H9 (cell line): ENCODE measurements at regions not wholly inside any gene's neighbourhood (a gene's known extent, or its start where the extent isn't known, plus 50 kb on each side); places are given as distances from the start of the nearest gene placed in this dataset.

Experiments
- DNase-seq: peaks from one replicate; pipeline ENCODE4 v3.0.0-alpha.2; 2017
- H2AFZ ChIP-seq: one replicate; pipeline ENCODE4 v1.6.1; 2013; ENCODE audit warnings: mild to moderate bottlenecking, low read length, control low read depth, moderate library complexity
- H2AK5ac ChIP-seq: 2 replicates; pipeline ENCODE4 v1.6.1; 2013; ENCODE audit warnings: low read length, control low read depth, mixed read lengths; ENCODE audit not compliant: insufficient read length
- H2BK120ac ChIP-seq: one replicate; pipeline ENCODE4 v1.6.1; 2013; ENCODE audit warnings: low read depth, mild to moderate bottlenecking, low read length, control low read depth, inconsistent platforms; ENCODE audit not compliant: poor library complexity, severe bottlenecking
- H2BK12ac ChIP-seq: 2 replicates; pipeline ENCODE4 v1.6.1; 2013; ENCODE audit warnings: low read length, control low read depth, mixed read lengths, low read depth; ENCODE audit not compliant: insufficient read length
- H2BK15ac ChIP-seq: 2 replicates; pipeline ENCODE4 v1.6.1; 2013; ENCODE audit warnings: low read depth, low read length, control low read depth
- H2BK20ac ChIP-seq: one replicate; pipeline ENCODE4 v1.6.1; 2013; ENCODE audit warnings: low read depth, mild to moderate bottlenecking, low read length, control low read depth, inconsistent platforms; ENCODE audit not compliant: poor library complexity, severe bottlenecking
- H2BK5ac ChIP-seq: 2 replicates; pipeline ENCODE4 v1.6.1; 2013; ENCODE audit warnings: low read length, control low read depth, mixed read lengths; ENCODE audit not compliant: insufficient read length
- H3K14ac ChIP-seq: 2 replicates; pipeline ENCODE4 v1.6.1; 2013; ENCODE audit warnings: low read length, control low read depth; ENCODE audit not compliant: insufficient read depth
- H3K18ac ChIP-seq: 2 replicates; pipeline ENCODE4 v1.6.1; 2013; ENCODE audit warnings: low read depth, mild to moderate bottlenecking, mixed read lengths, low read length, control low read depth; ENCODE audit not compliant: insufficient read length
- H3K23ac ChIP-seq: 2 replicates; pipeline ENCODE4 v1.6.1; 2013; ENCODE audit warnings: low read length, control low read depth, mixed read lengths, low read depth; ENCODE audit not compliant: insufficient read length
- H3K23me2 ChIP-seq: 2 replicates; pipeline ENCODE4 v1.6.1; 2013; ENCODE audit warnings: low read depth, mild to moderate bottlenecking, mixed read lengths, low read length, control low read depth; ENCODE audit not compliant: insufficient read length, poor library complexity, severe bottlenecking
- H3K27ac ChIP-seq: 2 replicates; pipeline ENCODE4 v1.5.1; 2013; ENCODE audit warnings: low read length, control low read depth, mixed read lengths, low read depth; ENCODE audit not compliant: insufficient read length
- H3K27me3 ChIP-seq: 2 replicates; pipeline ENCODE4 v1.6.1; 2013; ENCODE audit warnings: low read length, control low read depth, inconsistent platforms; ENCODE audit not compliant: insufficient read depth
- H3K4ac ChIP-seq: 2 replicates; pipeline ENCODE4 v1.6.1; 2013; ENCODE audit warnings: low read depth, mild to moderate bottlenecking, control low read depth, inconsistent platforms, low read length, moderate library complexity
- H3K4me1 ChIP-seq: 2 replicates; pipeline ENCODE4 v1.6.1; 2013; ENCODE audit warnings: low read length, control low read depth, inconsistent platforms; ENCODE audit not compliant: insufficient read depth
- H3K4me2 ChIP-seq: 2 replicates; pipeline ENCODE4 v1.6.1; 2013; ENCODE audit warnings: low read length, control low read depth, mixed read lengths; ENCODE audit not compliant: insufficient read length, insufficient read depth
- H3K56ac ChIP-seq: 2 replicates; pipeline ENCODE4 v1.6.1; 2013; ENCODE audit warnings: low read depth, mild to moderate bottlenecking, mixed read lengths, low read length, control low read depth; ENCODE audit not compliant: insufficient read length
- H3K79me1 ChIP-seq: 2 replicates; pipeline ENCODE4 v1.6.1; 2013; ENCODE audit warnings: low read depth, mild to moderate bottlenecking, moderate library complexity, low read length, control low read depth, inconsistent platforms; ENCODE audit not compliant: insufficient read depth, poor library complexity, severe bottlenecking
- H3K79me2 ChIP-seq: 2 replicates; pipeline ENCODE4 v1.6.1; 2013; ENCODE audit warnings: low read length, control low read depth, inconsistent platforms; ENCODE audit not compliant: insufficient read depth
- H3K9ac ChIP-seq: 2 replicates; pipeline ENCODE4 v1.6.1; 2013; ENCODE audit warnings: low read length, control low read depth, mixed read lengths; ENCODE audit not compliant: insufficient read length; ENCODE audit errors: extremely low read depth
- H3K9me3 ChIP-seq: one replicate; pipeline ENCODE4 v1.6.1; 2013; ENCODE audit warnings: low read depth, low read length, inconsistent platforms; ENCODE audit not compliant: control insufficient read depth
- H3T11ph ChIP-seq: one replicate; pipeline ENCODE4 v1.6.1; 2013; ENCODE audit warnings: mild to moderate bottlenecking, low read length, control low read depth, inconsistent platforms
- H4K20me1 ChIP-seq: one replicate; pipeline ENCODE4 v1.6.1; 2013; ENCODE audit not compliant: control insufficient read depth, insufficient read length, insufficient read depth
- H4K5ac ChIP-seq: 2 replicates; pipeline ENCODE4 v1.6.1; 2013; ENCODE audit warnings: low read depth, mild to moderate bottlenecking, mixed read lengths, low read length, control low read depth; ENCODE audit not compliant: insufficient read length
- H4K8ac ChIP-seq: replicated peaks from 2 replicates; pipeline ENCODE4 v1.6.1; 2013; ENCODE audit warnings: low read length, control low read depth, mixed read lengths, low read depth; ENCODE audit not compliant: insufficient read length
- H4K91ac ChIP-seq: 2 replicates; pipeline ENCODE4 v1.6.1; 2013; ENCODE audit warnings: low read depth, mild to moderate bottlenecking, moderate library complexity, mixed read lengths, low read length, control low read depth; ENCODE audit not compliant: insufficient read length
- H3K27ac Mint-ChIP-seq, 3 experiments: 2 replicates in 2 of 3; 3 replicates in 1 of 3; pipeline ENCODE4 v1.8.0; 2020 to 2021; ENCODE audit warnings: mixed read lengths in 3 of 3, mild to moderate bottlenecking in 1 of 3, moderate library complexity in 1 of 3
- H3K27me3 Mint-ChIP-seq: 2 replicates; pipeline ENCODE4 v1.8.0; 2021; ENCODE audit warnings: low read depth, mild to moderate bottlenecking, moderate library complexity, mixed read lengths
- H3K36me3 Mint-ChIP-seq, 3 experiments: 2 replicates in 2 of 3; 3 replicates in 1 of 3; pipeline ENCODE4 v1.8.0; 2020 to 2021; ENCODE audit warnings: low read depth in 3 of 3, mixed read lengths in 3 of 3; ENCODE audit not compliant: insufficient read depth in 1 of 3
- H3K4me1 Mint-ChIP-seq, 2 experiments: 2 replicates each; pipeline ENCODE4 v1.8.0; 2020; ENCODE audit warnings: mixed read lengths in 2 of 2
- H3K4me3 Mint-ChIP-seq, 2 experiments: 2 replicates in 1 of 2; 3 replicates in 1 of 2; pipeline ENCODE4 v1.8.0; 2020 to 2021; ENCODE audit warnings: mild to moderate bottlenecking in 2 of 2, mixed read lengths in 2 of 2, moderate library complexity in 1 of 2
- H3K9me3 Mint-ChIP-seq, 2 experiments: 2 replicates in 1 of 2; 3 replicates in 1 of 2; pipeline ENCODE4 v1.8.0; 2020; ENCODE audit warnings: mild to moderate bottlenecking in 2 of 2, mixed read lengths in 2 of 2, moderate library complexity in 1 of 2
- WGBS: extraction: QIAGEN DNeasy Blood & Tissue Kit; methylation state at CpG from one replicate; pipeline ENCODE4 v1.1.7; 2013; ENCODE audit warnings: missing lambda C conversion rate, low lambda C conversion rate, mixed read lengths; ENCODE audit not compliant: insufficient read length; ENCODE audit errors: extremely low coverage; 5-methylcytosine and 5-hydroxymethylcytosine counted together
- TF ChIP-seq, protein P1 (sequence below): fragments of 200-600 bp; sonication (generic); conservative IDR thresholded peaks from 3 replicates; pipeline ENCODE4 v1.8.0; 2021; ENCODE audit warnings: antibody characterized with exemption, mild to moderate bottlenecking

- Histone ChIP-seq H3K4me1 (no peaks in the 10 kb centered on the region), H2AK5ac (no peak overlapping the region), H4K8ac (no peak overlapping the region), H2BK5ac (no peak overlapping the region), H3K79me2 (no peaks in the 10 kb centered on the region), H2BK20ac (no peak overlapping the region), H3K56ac (no peak overlapping the region), H2BK12ac (no peak overlapping the region), H3K23ac (no peak overlapping the region), H2AFZ (no peak overlapping the region), H3K9me3 (no peaks in the 10 kb centered on the region), H4K91ac (no peak overlapping the region), H3K27ac (no peak overlapping the region), H3K27me3 (no peaks in the 10 kb centered on the region), H3K4ac (no peak overlapping the region), H3K14ac (no peak overlapping the region), H3T11ph (no peak overlapping the region), H3K79me1 (no peaks in the 10 kb centered on the region), H3K9ac (no peak overlapping the region), H4K5ac (no peak overlapping the region), H2BK120ac (no peak overlapping the region), H2BK15ac (no peak overlapping the region), H3K23me2 (no peaks in the 10 kb centered on the region), H4K20me1 (no peaks in the 10 kb centered on the region), H3K18ac (no peak overlapping the region), H3K4me2 (no peak overlapping the region)
- no peak for DNase-seq
- Mint-ChIP-seq H3K9me3 (no peaks in the 10 kb centered on the region), H3K4me3 (no peak overlapping the region), H3K36me3 (no peaks in the 10 kb centered on the region), H3K27ac (no peak overlapping the region), H3K4me1 (no peaks in the 10 kb centered on the region), H3K27me3 (no peaks in the 10 kb centered on the region)
- WGBS, result no CpG with 5 or more reads among the region's 3 CpGs
- TF ChIP-seq, protein P1, sequence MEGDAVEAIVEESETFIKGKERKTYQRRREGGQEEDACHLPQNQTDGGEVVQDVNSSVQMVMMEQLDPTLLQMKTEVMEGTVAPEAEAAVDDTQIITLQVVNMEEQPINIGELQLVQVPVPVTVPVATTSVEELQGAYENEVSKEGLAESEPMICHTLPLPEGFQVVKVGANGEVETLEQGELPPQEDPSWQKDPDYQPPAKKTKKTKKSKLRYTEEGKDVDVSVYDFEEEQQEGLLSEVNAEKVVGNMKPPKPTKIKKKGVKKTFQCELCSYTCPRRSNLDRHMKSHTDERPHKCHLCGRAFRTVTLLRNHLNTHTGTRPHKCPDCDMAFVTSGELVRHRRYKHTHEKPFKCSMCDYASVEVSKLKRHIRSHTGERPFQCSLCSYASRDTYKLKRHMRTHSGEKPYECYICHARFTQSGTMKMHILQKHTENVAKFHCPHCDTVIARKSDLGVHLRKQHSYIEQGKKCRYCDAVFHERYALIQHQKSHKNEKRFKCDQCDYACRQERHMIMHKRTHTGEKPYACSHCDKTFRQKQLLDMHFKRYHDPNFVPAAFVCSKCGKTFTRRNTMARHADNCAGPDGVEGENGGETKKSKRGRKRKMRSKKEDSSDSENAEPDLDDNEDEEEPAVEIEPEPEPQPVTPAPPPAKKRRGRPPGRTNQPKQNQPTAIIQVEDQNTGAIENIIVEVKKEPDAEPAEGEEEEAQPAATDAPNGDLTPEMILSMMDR, result no peak
Measured at GRCh38 chr7:118844748-118845147, 620.2 kb downstream of the ANKRD7 start.
